IMR-90 (cell line): ENCODE measurements at regions not wholly inside any gene's neighbourhood (a gene's known extent, or its start where the extent isn't known, plus 50 kb on each side); places are given as distances from the start of the nearest gene placed in this dataset.

Experiments used
- ATAC-seq: fragments of 200-7000 bp; cut with Tn5 transposase; 2 replicates; pipeline ENCODE4 v1.9.1; 2020; ENCODE audit warnings: low read depth, mild to moderate bottlenecking, moderate library complexity
- BruUV-seq: library from RNA; stranded (reverse); fragments of 400-500 nt; replicated peaks from 2 replicates; lab custom pipeline; 2021; lab: Mats Ljungman, UMichigan
- CTCF ChIA-PET: fragments of 300-600 bp; formaldehyde crosslinking; extraction: SDS; loops from one replicate; lab custom pipeline; 2021; ENCODE audit warnings: antibody characterized with exemption; lab: Yijun Ruan, JAX
- POLR2A ChIA-PET: fragments of 300-600 bp; sonication (Branson Sonifier 250); formaldehyde crosslinking; loops from one replicate; lab custom pipeline; 2022; ENCODE audit warnings: antibody characterized with exemption; ENCODE audit not compliant: unreplicated experiment; lab: Charles Lee
- DNase-seq: peaks from one replicate; pipeline ENCODE4 v3.0.0; 2013
- H2AFZ ChIP-seq: replicated peaks from 2 replicates; pipeline ENCODE3; 2013; ENCODE audit warnings: low read length, mild to moderate bottlenecking; ENCODE audit not compliant: poor library complexity
- H2AK5ac ChIP-seq: 2 replicates; pipeline ENCODE4 v1.6.1; 2013; ENCODE audit warnings: low read depth, low read length, inconsistent platforms
- H2AK9ac ChIP-seq: replicated peaks from 2 replicates; pipeline ENCODE3; 2013; ENCODE audit warnings: mild to moderate bottlenecking, low read depth, low read length, moderate library complexity; ENCODE audit not compliant: poor library complexity
- H2BK120ac ChIP-seq: 2 replicates; pipeline ENCODE4 v1.6.1; 2013; ENCODE audit warnings: low read depth, low read length, inconsistent platforms
- H2BK15ac ChIP-seq: 3 replicates; pipeline ENCODE4 v1.6.1; 2013; ENCODE audit warnings: low read depth, low read length, inconsistent platforms
- H2BK20ac ChIP-seq: 2 replicates; pipeline ENCODE4 v1.6.1; 2013; ENCODE audit warnings: low read depth, mild to moderate bottlenecking, inconsistent platforms, low read length, moderate library complexity
- H2BK5ac ChIP-seq: 2 replicates; pipeline ENCODE4 v1.6.1; 2013; ENCODE audit warnings: mild to moderate bottlenecking, low read depth, low read length, inconsistent platforms; ENCODE audit not compliant: poor library complexity, severe bottlenecking
- H3K14ac ChIP-seq: replicated peaks from 2 replicates; pipeline ENCODE4 v1.6.1; 2013; ENCODE audit warnings: low read depth, low read length, inconsistent platforms
- H3K18ac ChIP-seq: 2 replicates; pipeline ENCODE4 v1.6.1; 2013; ENCODE audit warnings: low read depth, low read length, control low read depth
- H3K23ac ChIP-seq: 2 replicates; pipeline ENCODE4 v1.6.1; 2013; ENCODE audit warnings: low read depth, low read length, inconsistent platforms
- H3K27ac ChIP-seq: 2 replicates; pipeline ENCODE4 v1.5.1; 2013; ENCODE audit warnings: mild to moderate bottlenecking, control low read depth, low read length; ENCODE audit not compliant: insufficient read depth
- H3K27me3 ChIP-seq: 2 replicates; pipeline ENCODE4 v1.6.1; 2013; ENCODE audit warnings: low read length; ENCODE audit not compliant: control insufficient read depth, insufficient read depth
- H3K36me3 ChIP-seq: 2 replicates; pipeline ENCODE4 v1.6.1; 2013; ENCODE audit warnings: low read length, mixed read lengths; ENCODE audit not compliant: control insufficient read depth, insufficient read depth
- H3K4ac ChIP-seq: 2 replicates; pipeline ENCODE4 v1.6.1; 2013; ENCODE audit warnings: low read depth, low read length, inconsistent platforms
- H3K4me1 ChIP-seq: 2 replicates; pipeline ENCODE4 v1.6.1; 2013; ENCODE audit warnings: low read length, mixed read lengths; ENCODE audit not compliant: control insufficient read depth, insufficient read depth
- H3K4me2 ChIP-seq: 2 replicates; pipeline ENCODE4 v1.6.1; 2013; ENCODE audit warnings: low read depth, mild to moderate bottlenecking, control low read depth, low read length, moderate library complexity
- H3K4me3 ChIP-seq: 2 replicates; pipeline ENCODE4 v1.5.1; 2013; ENCODE audit warnings: low read depth, mild to moderate bottlenecking, control low read depth, low read length, moderate library complexity; ENCODE audit not compliant: insufficient read depth
- H3K56ac ChIP-seq: 2 replicates; pipeline ENCODE4 v1.6.1; 2013; ENCODE audit warnings: low read length, inconsistent platforms; ENCODE audit not compliant: insufficient read depth; ENCODE audit errors: extremely low read depth
- H3K79me1 ChIP-seq, 2 experiments: 2 replicates each; pipeline ENCODE4 v1.6.1; 2013; ENCODE audit warnings: low read length in 2 of 2, inconsistent platforms in 1 of 2, low read depth in 1 of 2
- H3K9ac ChIP-seq: 2 replicates; pipeline ENCODE4 v1.6.1; 2013; ENCODE audit warnings: low read depth, low read length, control low read depth
- H3K9me1 ChIP-seq: 2 replicates; pipeline ENCODE4 v1.6.1; 2013; ENCODE audit warnings: low read length, inconsistent platforms; ENCODE audit not compliant: insufficient read depth
- H3K9me3 ChIP-seq: 2 replicates; pipeline ENCODE4 v1.6.1; 2013; ENCODE audit warnings: low read length; ENCODE audit not compliant: control insufficient read depth, insufficient read depth
- H4K20me1 ChIP-seq: 2 replicates; pipeline ENCODE4 v1.6.1; 2013; ENCODE audit warnings: low read length, inconsistent platforms; ENCODE audit not compliant: insufficient read depth
- H4K5ac ChIP-seq: 2 replicates; pipeline ENCODE4 v1.6.1; 2013; ENCODE audit warnings: mild to moderate bottlenecking, low read depth, low read length, control low read depth
- H4K8ac ChIP-seq, 2 experiments: 2 replicates each; pipeline ENCODE4 v1.6.1; 2013; ENCODE audit warnings: low read depth in 2 of 2, low read length in 2 of 2, control low read depth in 1 of 2, inconsistent platforms in 1 of 2
- H4K91ac ChIP-seq: 2 replicates; pipeline ENCODE4 v1.6.1; 2013; ENCODE audit warnings: low read depth, low read length, inconsistent platforms; ENCODE audit not compliant: insufficient read depth
- CTCF ChIP-seq: conservative IDR thresholded peaks from 2 replicates; pipeline ENCODE4 v1.5.1; 2012; ENCODE audit warnings: mild to moderate bottlenecking, low read depth, low read length, improper control_type of control experiment
- MAFK ChIP-seq: IDR thresholded peaks from 2 replicates; pipeline ENCODE4 v1.6.1; 2012; ENCODE audit warnings: low read depth, low read length, improper control_type of control experiment
- RCOR1 ChIP-seq: IDR thresholded peaks from 2 replicates; pipeline ENCODE4 v1.6.1; 2012; ENCODE audit warnings: mild to moderate bottlenecking, low read length, improper control_type of control experiment; ENCODE audit not compliant: insufficient replicate concordance
- SMC3 ChIP-seq: fragments of 150-350 bp; IDR thresholded peaks from 2 replicates; pipeline ENCODE4 v1.6.1; 2016; ENCODE audit warnings: low read depth, mild to moderate bottlenecking, antibody characterized with exemption, low read length, moderate library complexity
- USF2 ChIP-seq: fragments of 150-350 bp; IDR thresholded peaks from 2 replicates; pipeline ENCODE4 v1.6.1; 2017; ENCODE audit warnings: mild to moderate bottlenecking, antibody characterized with exemption, low read length, low read depth
- dilution Hi-C: fragments of 300-500 bp; cut with HindIII; formaldehyde crosslinking; loops from one replicate; pipeline ENCODE4 v1.14.3; 2018; ENCODE audit warnings: low sequenced_read_pairs; ENCODE audit not compliant: unreplicated experiment
- in situ Hi-C: fragments of 300-500 bp; cut with MboI; formaldehyde crosslinking; loops from 3 replicates; pipeline ENCODE4 v1.14.3; 2019; ENCODE audit warnings: low sequenced_read_pairs, inconsistent platforms, mixed read lengths
- intact Hi-C: fragments of 100-400 bp; cut with micrococcal nuclease; formaldehyde crosslinking; loops from 2 replicates; pipeline ENCODE4 v1.10.0; 2022

- H2AK9ac ChIP-seq: no peak overlapping the region
- no peak overlapping the region for H3K14ac ChIP-seq
- no peak overlapping the region for H2BK5ac ChIP-seq
- no peak overlapping the region for H2BK15ac ChIP-seq
- H4K20me1 ChIP-seq: no peaks in the 10 kb centered on the region
- no peak overlapping the region for H3K4me3 ChIP-seq
- no peak overlapping the region for H3K4me2 ChIP-seq
- peaks cover 7% of the 10 kb centered on the region; the same call in 1 of the 2 replicates for H3K9me3 ChIP-seq
- H3K27me3 ChIP-seq: no peaks in the 10 kb centered on the region
- H2BK20ac ChIP-seq: no peak overlapping the region
- no peaks in the 10 kb centered on the region for H3K36me3 ChIP-seq
- H4K91ac ChIP-seq: no peak overlapping the region
- no peak overlapping the region for H3K4ac ChIP-seq
- no peak overlapping the region for H3K18ac ChIP-seq
- no peaks in the 10 kb centered on the region for H3K79me1 ChIP-seq
- intact Hi-C loops: no loop called here
- H3K9me1 ChIP-seq: no peaks in the 10 kb centered on the region
- H2AFZ ChIP-seq: no peak overlapping the region
- no peak overlapping the region for H3K23ac ChIP-seq
- ATAC-seq (no peak), DNase-seq (no peak)
- dilution Hi-C loops: no loop called here
- no peak overlapping the region for H3K56ac ChIP-seq
- H3K4me1 ChIP-seq: no peaks in the 10 kb centered on the region
- no peak overlapping the region for H3K9ac ChIP-seq
- no peak overlapping the region for H3K27ac ChIP-seq
- no peak for TF ChIP-seq USF2
- TF ChIP-seq CTCF: no peak
- no peak for TF ChIP-seq MAFK
- TF ChIP-seq SMC3: no peak
- no peak for TF ChIP-seq RCOR1
- CTCF ChIA-PET: no interaction called here
- H4K5ac ChIP-seq: no peak overlapping the region
- H4K8ac ChIP-seq: no peak overlapping the region
- no peak overlapping the region for H2AK5ac ChIP-seq
- no TSS peak for BruUV-seq
- POLR2A ChIA-PET: no interaction called here
- H2BK120ac ChIP-seq: no peak overlapping the region
- in situ Hi-C loops: no loop called here
These were observed 97.3 kb upstream of the ADAMTS16 start for GRCh38 chr5:5042806-5043205.
